ENCODE measurements at regions not wholly inside any gene's neighbourhood (a gene's known extent, or its start where the extent isn't known, plus 50 kb on each side); places are given as distances from the start of the nearest gene placed in this dataset.

- DNase-seq (no peak), ATAC-seq (no peak)
- Histone ChIP-seq H3K27ac (no peak overlapping the region), H3K4me1 (peaks cover 0 to 5% (median 0%) of the 10 kb centered on the region in 12 donors), H3K27me3 (no peaks in the 10 kb centered on the region), H3K36me3 (no peaks in the 10 kb centered on the region), H3K9me3 (no peaks in the 10 kb centered on the region), H3K4me3 (no peak overlapping the region)
- no peak for TF ChIP-seq CTCF (IDR thresholded peaks at IDR 0.05)
- intact Hi-C loops (cut with DNase I), result no loop called here
- 68 to 81% (median 75%) methylated on average over 7 of the region's 7 CpGs for WGBS, 4 donors
Measured at GRCh38 chr2:21890041-21890440, 766.3 kb downstream of the TDRD15 start.

- Histone ChIP-seq H3K36me3 (no peaks in the 10 kb centered on the region), H3K4me3 (no peak overlapping the region), H3K27ac (no peak overlapping the region), H3K27me3 (no peaks in the 10 kb centered on the region), H3K9me3 (no peaks in the 10 kb centered on the region), H3K4me1 (peaks cover 0 to 5% (median 0%) of the 10 kb centered on the region in 12 donors)
- TF ChIP-seq POLR2A (IDR thresholded peaks at IDR 0.05) (no peak), CTCF (IDR thresholded peaks at IDR 0.05) (no peak)
- intact Hi-C loops (cut with DNase I), result no loop called here
- DNase-seq (no peak), ATAC-seq (no peak)
- 84 to 86% (median 85%) methylated on average over 6 of the region's 6 CpGs for WGBS, 4 donors
Measured at GRCh38 chr2:21890716-21891115, 766.9 kb downstream of the TDRD15 start.

- intact Hi-C loops (cut with DNase I), result no loop called here
- Histone ChIP-seq H3K4me3 (peak overlapping the region in 2 of 12 donors; percentile 10 to 24), H3K9me3 (no peaks in the 10 kb centered on the region), H3K4me1 (peaks cover 0 to 5% (median 0%) of the 10 kb centered on the region in 12 donors), H3K36me3 (no peaks in the 10 kb centered on the region), H3K27me3 (no peaks in the 10 kb centered on the region), H3K27ac (no peak overlapping the region)
- 59 to 71% (median 67%) methylated on average over 5 of the region's 5 CpGs for WGBS, 4 donors
- no peak for TF ChIP-seq CTCF (IDR thresholded peaks at IDR 0.05)
- DNase-seq (no peak), ATAC-seq (no peak)
Measured at GRCh38 chr2:21891191-21891590, 767.4 kb downstream of the TDRD15 start.

GRCh38 chr2:21892140-21892539 is 768.4 kb downstream of the TDRD15 start:
- no peak overlapping the region for H3K27ac ChIP-seq
- no peaks in the 10 kb centered on the region for H3K36me3 ChIP-seq
- WGBS, 4 donors, result 61 to 70% (median 63%) methylated on average over 8 of the region's 8 CpGs
- TF ChIP-seq POLR2A (IDR thresholded peaks at IDR 0.05) (no peak), CTCF (IDR thresholded peaks at IDR 0.05) (no peak)
- H3K9me3 ChIP-seq, result no peaks in the 10 kb centered on the region
- H3K27me3 ChIP-seq, result no peaks in the 10 kb centered on the region
- ATAC-seq (no peak), DNase-seq (no peak)
- no peak overlapping the region for H3K4me3 ChIP-seq
- intact Hi-C loops (cut with DNase I), result no loop called here
- H3K4me1 ChIP-seq, result peaks cover 0 to 5% (median 0%) of the 10 kb centered on the region in 12 donors

Data from heart left ventricle (tissue), 16 donors.